DND-41 (cell line): ENCODE measurements at regions not wholly inside any gene's neighbourhood (a gene's known extent, or its start where the extent isn't known, plus 50 kb on each side); places are given as distances from the start of the nearest gene placed in this dataset.
"Not testable (repeated sequence)": the region's sequence is repeated elsewhere in the genome, so short reads cannot be mapped to it uniquely, and the experiment has no call there.

Experiments used
- ATAC-seq: fragments of 200-7000 bp; cut with Tn5 transposase; 3 replicates; pipeline ENCODE4 v1.9.1; 2021; ENCODE audit warnings: low read depth; ENCODE audit not compliant: insufficient read depth
- DNase-seq: peaks from one replicate; pipeline ENCODE4 v3.0.0-alpha.2; 2020
- H2AFZ ChIP-seq: 2 replicates; pipeline ENCODE4 v1.6.0; 2012; ENCODE audit warnings: low read depth, low read length
- H3K27ac ChIP-seq: 2 replicates; pipeline ENCODE4 v1.5.1; 2012; ENCODE audit warnings: low read length, inconsistent platforms
- H3K27me3 ChIP-seq: fragments of 200-600 bp; sonication (generic); 2 replicates; pipeline ENCODE4 v1.6.0; 2012; ENCODE audit warnings: low read length, mild to moderate bottlenecking, inconsistent platforms; ENCODE audit not compliant: insufficient read depth, poor library complexity
- H3K36me3 ChIP-seq: 2 replicates; pipeline ENCODE4 v1.5.1; 2012; ENCODE audit warnings: low read length, inconsistent platforms; ENCODE audit not compliant: insufficient read depth
- H3K4me1 ChIP-seq: 2 replicates; pipeline ENCODE4 v1.5.1; 2012; ENCODE audit warnings: mild to moderate bottlenecking, low read length; ENCODE audit not compliant: insufficient read depth
- H3K4me2 ChIP-seq: 2 replicates; pipeline ENCODE4 v1.6.0; 2012; ENCODE audit warnings: mild to moderate bottlenecking, moderate library complexity, low read length, inconsistent platforms; ENCODE audit not compliant: insufficient read depth
- H3K4me3 ChIP-seq, 2 experiments: fragments of 200-600 bp in 1 of 2; shearing (Covaris generic) in 1 of 2; 2 replicates each; pipeline ENCODE4 v1.5.1; 2012 to 2016; ENCODE audit warnings: inconsistent platforms in 2 of 2, low read length in 2 of 2, mild to moderate bottlenecking in 2 of 2, low read depth in 1 of 2, moderate library complexity in 1 of 2
- H3K79me2 ChIP-seq: 2 replicates; pipeline ENCODE4 v1.6.0; 2012; ENCODE audit warnings: low read length, inconsistent platforms; ENCODE audit not compliant: insufficient read depth
- H3K9ac ChIP-seq: 2 replicates; pipeline ENCODE4 v1.6.0; 2012; ENCODE audit warnings: low read depth, mild to moderate bottlenecking, inconsistent platforms, low read length, moderate library complexity
- H3K9me3 ChIP-seq: 2 replicates; pipeline ENCODE4 v1.5.1; 2012; ENCODE audit warnings: low read length, moderate library complexity, mild to moderate bottlenecking, inconsistent platforms; ENCODE audit not compliant: insufficient read depth, severe bottlenecking
- H4K20me1 ChIP-seq: 2 replicates; pipeline ENCODE4 v1.6.0; 2012; ENCODE audit warnings: low read length; ENCODE audit not compliant: insufficient read depth
- EZH2 ChIP-seq: IDR thresholded peaks from 3 replicates; pipeline ENCODE4 v1.6.1; 2012; ENCODE audit warnings: borderline replicate concordance, low read depth, mild to moderate bottlenecking, moderate library complexity, low read length, inconsistent platforms; ENCODE audit not compliant: severe bottlenecking
- TF ChIP-seq, protein P1 (sequence below): IDR thresholded peaks from 2 replicates; pipeline ENCODE4 v1.5.1; 2012; ENCODE audit warnings: borderline replicate concordance, low read length, moderate library complexity, mild to moderate bottlenecking; ENCODE audit not compliant: poor library complexity, severe bottlenecking; ENCODE audit errors: extremely low read depth

GRCh38 chr4:33724685-33725084 lies 2519.6 kb downstream of the ARAP2 start:
- Histone ChIP-seq H3K27ac (no peak overlapping the region), H3K9me3 (no peaks in the 10 kb centered on the region), H3K79me2 (no peaks in the 10 kb centered on the region), H3K36me3 (no peaks in the 10 kb centered on the region), H2AFZ (no peak overlapping the region), H4K20me1 (no peaks in the 10 kb centered on the region), H3K4me3 (no peak overlapping the region), H3K27me3 (no peaks in the 10 kb centered on the region), H3K9ac (no peak overlapping the region), H3K4me1 (no peaks in the 10 kb centered on the region), H3K4me2 (no peak overlapping the region)
- ATAC-seq, result no peak
- DNase-seq, result no peak
- no peak for TF ChIP-seq EZH2
- TF ChIP-seq, protein P1, sequence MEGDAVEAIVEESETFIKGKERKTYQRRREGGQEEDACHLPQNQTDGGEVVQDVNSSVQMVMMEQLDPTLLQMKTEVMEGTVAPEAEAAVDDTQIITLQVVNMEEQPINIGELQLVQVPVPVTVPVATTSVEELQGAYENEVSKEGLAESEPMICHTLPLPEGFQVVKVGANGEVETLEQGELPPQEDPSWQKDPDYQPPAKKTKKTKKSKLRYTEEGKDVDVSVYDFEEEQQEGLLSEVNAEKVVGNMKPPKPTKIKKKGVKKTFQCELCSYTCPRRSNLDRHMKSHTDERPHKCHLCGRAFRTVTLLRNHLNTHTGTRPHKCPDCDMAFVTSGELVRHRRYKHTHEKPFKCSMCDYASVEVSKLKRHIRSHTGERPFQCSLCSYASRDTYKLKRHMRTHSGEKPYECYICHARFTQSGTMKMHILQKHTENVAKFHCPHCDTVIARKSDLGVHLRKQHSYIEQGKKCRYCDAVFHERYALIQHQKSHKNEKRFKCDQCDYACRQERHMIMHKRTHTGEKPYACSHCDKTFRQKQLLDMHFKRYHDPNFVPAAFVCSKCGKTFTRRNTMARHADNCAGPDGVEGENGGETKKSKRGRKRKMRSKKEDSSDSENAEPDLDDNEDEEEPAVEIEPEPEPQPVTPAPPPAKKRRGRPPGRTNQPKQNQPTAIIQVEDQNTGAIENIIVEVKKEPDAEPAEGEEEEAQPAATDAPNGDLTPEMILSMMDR, result no peak

DNA sequence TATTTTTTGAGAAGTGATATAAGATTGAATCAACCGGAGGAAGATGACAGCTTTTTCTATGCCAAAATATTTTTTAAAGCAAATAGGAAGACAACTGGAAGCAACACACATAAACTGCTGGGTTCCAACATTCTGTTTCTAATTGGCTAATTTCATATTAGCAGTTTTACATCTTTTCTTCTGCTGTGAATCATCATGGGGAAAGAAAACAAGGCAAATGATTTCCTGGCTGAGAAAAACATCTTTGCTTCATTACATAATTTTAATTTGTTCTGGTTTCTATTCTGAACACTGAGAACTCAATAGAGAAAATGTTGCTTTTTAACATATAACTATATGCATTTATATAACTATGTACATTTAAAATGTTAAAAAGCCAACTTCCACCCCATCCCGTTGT lies 2518.5 kb downstream of the ARAP2 start:
- no peak for ATAC-seq
- no peak overlapping the region for H3K4me3 ChIP-seq
- peaks cover 7% of the 10 kb centered on the region for H3K9me3 ChIP-seq
- no peaks in the 10 kb centered on the region for H3K36me3 ChIP-seq
- DNase-seq, result no peak
- TF ChIP-seq, protein P1, result no peak
- no peak for TF ChIP-seq EZH2
- H3K9ac ChIP-seq, result no peak overlapping the region
- no peaks in the 10 kb centered on the region for H3K79me2 ChIP-seq
- no peaks in the 10 kb centered on the region for H3K4me1 ChIP-seq
- H2AFZ ChIP-seq, result no peak overlapping the region
- H3K4me2 ChIP-seq, result no peak overlapping the region
- H3K27me3 ChIP-seq, result no peaks in the 10 kb centered on the region
- no peaks in the 10 kb centered on the region for H4K20me1 ChIP-seq
- no peak overlapping the region for H3K27ac ChIP-seq

DNA sequence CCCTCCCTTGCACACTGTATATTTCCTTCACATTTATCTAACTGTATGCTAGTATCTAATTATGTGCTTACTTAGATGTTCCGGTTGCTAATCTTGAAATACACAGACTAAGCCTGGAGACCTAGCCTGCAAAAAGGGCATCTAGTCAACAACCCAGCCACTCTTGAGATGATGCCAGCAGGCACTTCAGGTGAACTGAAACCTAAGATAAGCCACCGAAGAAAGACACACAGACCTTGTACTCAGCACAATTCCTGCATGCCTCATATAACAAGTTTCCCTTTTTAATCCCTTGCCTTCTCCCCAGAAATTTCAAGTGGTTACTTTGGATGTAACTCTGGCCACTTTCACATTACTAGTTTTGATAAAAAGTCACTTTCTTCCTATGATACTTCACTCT lies 2506.6 kb downstream of the ARAP2 start:
- no peak for DNase-seq
- H2AFZ ChIP-seq, result no peak overlapping the region

DNA sequence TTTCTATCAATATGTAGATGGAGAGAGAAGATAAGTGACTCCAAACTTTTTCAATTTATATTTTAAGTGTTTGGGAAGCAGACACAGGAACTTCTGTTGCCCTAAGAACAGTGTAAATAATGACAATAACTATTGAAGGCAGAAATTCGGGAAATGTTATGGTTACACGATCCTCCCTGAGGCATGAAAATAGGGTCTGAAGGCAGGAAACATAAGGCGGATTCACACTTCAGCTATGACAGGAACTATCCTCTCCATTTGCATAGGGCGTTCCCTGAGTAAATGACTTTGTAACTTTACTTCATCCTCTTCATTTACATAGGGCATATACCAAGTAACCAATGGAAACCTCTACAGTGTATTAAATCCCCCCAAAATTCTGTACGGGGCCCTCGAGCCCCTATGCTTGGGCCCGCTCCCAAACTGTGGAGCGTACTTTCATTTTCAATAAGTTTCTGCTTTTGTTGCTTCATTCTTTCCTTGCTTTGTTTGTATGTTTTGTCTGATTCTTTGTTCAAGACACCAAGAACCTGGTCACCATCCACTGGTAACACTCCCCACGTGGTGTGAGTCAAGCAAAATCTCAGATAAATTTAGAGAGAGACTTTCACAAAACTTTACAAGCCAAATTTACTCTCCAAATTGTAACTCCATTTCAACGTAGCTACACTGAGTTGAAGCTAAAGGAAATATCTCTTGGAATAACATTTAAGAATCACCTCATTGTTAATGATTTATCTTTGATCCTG lies 2504.3 kb downstream of the ARAP2 start:
- DNase-seq (no peak), ATAC-seq (no peak)
- Histone ChIP-seq H3K27me3 (no peaks in the 10 kb centered on the region), H3K36me3 (no peaks in the 10 kb centered on the region), H2AFZ (0 out of 2 replicates have a peak overlapping the region, but pooled peaks have one; percentile 24), H3K4me3 (no peak overlapping the region), H3K4me1 (peaks cover 6% of the 10 kb centered on the region), H3K9ac (no peak overlapping the region), H4K20me1 (no peaks in the 10 kb centered on the region), H3K9me3 (peaks cover 5% of the 10 kb centered on the region), H3K27ac (no peak overlapping the region), H3K79me2 (no peaks in the 10 kb centered on the region), H3K4me2 (no peak overlapping the region)
- TF ChIP-seq EZH2, result no peak
- TF ChIP-seq, protein P1, result no peak

More for the DNA sequence above, 2506.6 kb downstream of the ARAP2 start:
- peaks cover 6% of the 10 kb centered on the region for H3K4me1 ChIP-seq
- no peak for ATAC-seq
- H3K79me2 ChIP-seq, result no peaks in the 10 kb centered on the region
- no peak overlapping the region for H3K9ac ChIP-seq
- H3K4me3 ChIP-seq, result no peak overlapping the region
- H3K27me3 ChIP-seq, result no peaks in the 10 kb centered on the region
- no peak overlapping the region for H3K4me2 ChIP-seq
- TF ChIP-seq EZH2, result no peak
- no peaks in the 10 kb centered on the region for H4K20me1 ChIP-seq
- no peak overlapping the region for H3K27ac ChIP-seq
- peaks cover 6% of the 10 kb centered on the region for H3K9me3 ChIP-seq
- no peaks in the 10 kb centered on the region for H3K36me3 ChIP-seq

GRCh38 chr4:33740871-33741270 lies 2503.4 kb downstream of the ARAP2 start:
- not testable (repeated sequence) for H3K36me3 ChIP-seq, H3K27ac ChIP-seq, H2AFZ ChIP-seq, ATAC-seq, H4K20me1 ChIP-seq, H3K9ac ChIP-seq, H3K27me3 ChIP-seq, DNase-seq, H3K79me2 ChIP-seq, H3K4me1 ChIP-seq, H3K9me3 ChIP-seq, H3K4me2 ChIP-seq, H3K4me3 ChIP-seq
